CD4-positive, alpha-beta T cell (primary cell): ENCODE measurements at regions not wholly inside any gene's neighbourhood (a gene's known extent, or its start where the extent isn't known, plus 50 kb on each side); places are given as distances from the start of the nearest gene placed in this dataset.

Source experiments
- ATAC-seq: fragments of 200-7000 bp; cut with Tn5 transposase; one replicate; pipeline ENCODE4 v1.10.0; 2022; ENCODE audit warnings: mild to moderate bottlenecking; ENCODE audit not compliant: poor library complexity
- CTCF ChIA-PET: fragments of 350-600 bp; sonication (Branson Sonifier 250); formaldehyde crosslinking; loops from one replicate; lab custom pipeline; 2021; ENCODE audit warnings: antibody characterized with exemption, inconsistent platforms; lab: Charles Lee
- POLR2A ChIA-PET: fragments of 350-600 bp; sonication (Branson Sonifier 250); formaldehyde crosslinking; loops from one replicate; lab custom pipeline; 2021; ENCODE audit warnings: antibody characterized with exemption, inconsistent platforms; lab: Charles Lee
- DNase-seq, 14 experiments: peaks; one replicate each; pipeline ENCODE4 v3.0.0-alpha.2; 2013 to 2020; ENCODE audit warnings: mixed read lengths in 2 of 14
- H3K27ac ChIP-seq, 2 donors: one replicate each; pipeline versions ENCODE4 v1.5.1 to v1.7.0; 2013; ENCODE audit warnings: low read length in 2 of 2, low read depth in 1 of 2, mild to moderate bottlenecking in 1 of 2
- H3K27me3 ChIP-seq, 2 experiments: 1 replicate in 1 of 2; 2 replicates in 1 of 2; pipeline versions ENCODE4 v1.6.1 to v1.7.0; 2013; ENCODE audit warnings: low read length in 2 of 2, control low read depth in 1 of 2, mild to moderate bottlenecking in 1 of 2, moderate library complexity in 1 of 2; ENCODE audit not compliant: insufficient read depth in 2 of 2, control insufficient read depth in 1 of 2
- H3K36me3 ChIP-seq: one replicate; pipeline ENCODE4 v1.6.1; 2013; ENCODE audit warnings: low read length, control low read depth; ENCODE audit not compliant: insufficient read depth
- H3K4me1 ChIP-seq: one replicate; pipeline ENCODE4 v1.6.1; 2013; ENCODE audit warnings: low read length, control low read depth; ENCODE audit not compliant: insufficient read depth
- H3K4me3 ChIP-seq: one replicate; pipeline ENCODE4 v1.5.1; 2013; ENCODE audit warnings: mild to moderate bottlenecking, low read length, moderate library complexity
- H3K9me3 ChIP-seq, 2 experiments: 1 replicate in 1 of 2; 2 replicates in 1 of 2; pipeline versions ENCODE4 v1.6.1 to v1.7.0; 2013; ENCODE audit warnings: low read length in 2 of 2, mild to moderate bottlenecking in 2 of 2, control low read depth in 1 of 2, moderate library complexity in 1 of 2; ENCODE audit not compliant: control insufficient read depth in 1 of 2, insufficient read depth in 1 of 2
- H3K27ac Mint-ChIP-seq: one replicate; pipeline ENCODE4 v1.8.0; 2020; ENCODE audit warnings: mixed read lengths
- H3K27me3 Mint-ChIP-seq: one replicate; pipeline ENCODE4 v1.8.0; 2021; ENCODE audit warnings: mixed read lengths
- H3K36me3 Mint-ChIP-seq: one replicate; pipeline ENCODE4 v1.8.0; 2021; ENCODE audit warnings: low read depth, mixed read lengths
- H3K4me1 Mint-ChIP-seq: one replicate; pipeline ENCODE4 v1.8.0; 2021; ENCODE audit warnings: low read depth, mixed read lengths
- H3K4me3 Mint-ChIP-seq: one replicate; pipeline ENCODE4 v1.8.0; 2020; ENCODE audit warnings: mild to moderate bottlenecking, mixed read lengths
- H3K9me3 Mint-ChIP-seq: one replicate; pipeline ENCODE4 v1.8.0; 2020; ENCODE audit warnings: mixed read lengths
- intact Hi-C, 2 experiments: fragments of 100-400 bp; cut with DNase I in 1 of 2; cut with micrococcal nuclease in 1 of 2; formaldehyde crosslinking; loops; one replicate each; pipeline versions ENCODE4 v1.15.1 to v1.9.0; 2023 to 2025; cut with DNase I, micrococcal nuclease
- TF ChIP-seq, protein P1 (sequence below): fragments of 200-600 bp; IDR thresholded peaks from one replicate; pipeline ENCODE4 v1.8.0; 2022; ENCODE audit warnings: antibody characterized with exemption, mild to moderate bottlenecking

DNA sequence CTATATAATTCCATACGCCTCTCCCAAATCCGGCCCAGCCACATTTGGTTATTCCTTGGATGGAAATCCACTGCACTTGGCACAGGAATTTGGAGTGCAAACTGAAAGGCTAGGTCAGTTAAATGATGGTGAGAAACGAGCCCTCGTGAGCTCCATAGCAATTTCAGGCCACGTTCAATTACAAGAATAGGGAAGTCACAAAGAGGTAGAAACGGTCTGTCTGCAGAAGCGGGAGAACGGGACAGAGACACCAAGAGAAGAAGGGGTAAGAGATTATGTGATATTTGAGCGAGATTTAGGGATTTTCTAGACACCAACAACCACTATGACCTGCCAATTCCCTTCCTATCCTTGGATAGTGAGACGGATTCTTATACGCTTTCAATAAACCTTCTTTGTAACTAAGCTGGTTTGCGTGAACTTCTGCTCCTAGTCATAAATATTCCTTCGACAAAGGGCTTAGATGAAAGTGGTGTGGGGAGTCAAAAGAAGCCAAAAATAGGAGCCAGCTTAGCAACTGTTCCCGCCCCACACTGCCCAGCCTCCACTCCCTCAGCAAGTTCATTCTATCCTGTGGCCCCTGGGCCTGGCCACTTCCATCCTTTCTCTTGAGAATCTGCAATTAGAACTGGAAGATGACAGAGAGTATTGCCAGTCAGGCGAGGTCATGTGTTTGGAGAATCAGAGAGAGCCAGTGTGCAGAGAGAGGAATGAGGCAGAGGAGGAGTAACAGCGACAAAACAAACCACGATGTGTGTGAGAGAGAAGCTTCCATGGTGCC, 118.4 kb downstream of the ZNF608 start:
- Mint-ChIP-seq H3K27me3 (peaks cover 69% of the 10 kb centered on the region), H3K4me3 (no peak overlapping the region), H3K9me3 (no peaks in the 10 kb centered on the region), H3K27ac (no peak overlapping the region), H3K36me3 (no peaks in the 10 kb centered on the region), H3K4me1 (no peaks in the 10 kb centered on the region)
- TF ChIP-seq, protein P1, sequence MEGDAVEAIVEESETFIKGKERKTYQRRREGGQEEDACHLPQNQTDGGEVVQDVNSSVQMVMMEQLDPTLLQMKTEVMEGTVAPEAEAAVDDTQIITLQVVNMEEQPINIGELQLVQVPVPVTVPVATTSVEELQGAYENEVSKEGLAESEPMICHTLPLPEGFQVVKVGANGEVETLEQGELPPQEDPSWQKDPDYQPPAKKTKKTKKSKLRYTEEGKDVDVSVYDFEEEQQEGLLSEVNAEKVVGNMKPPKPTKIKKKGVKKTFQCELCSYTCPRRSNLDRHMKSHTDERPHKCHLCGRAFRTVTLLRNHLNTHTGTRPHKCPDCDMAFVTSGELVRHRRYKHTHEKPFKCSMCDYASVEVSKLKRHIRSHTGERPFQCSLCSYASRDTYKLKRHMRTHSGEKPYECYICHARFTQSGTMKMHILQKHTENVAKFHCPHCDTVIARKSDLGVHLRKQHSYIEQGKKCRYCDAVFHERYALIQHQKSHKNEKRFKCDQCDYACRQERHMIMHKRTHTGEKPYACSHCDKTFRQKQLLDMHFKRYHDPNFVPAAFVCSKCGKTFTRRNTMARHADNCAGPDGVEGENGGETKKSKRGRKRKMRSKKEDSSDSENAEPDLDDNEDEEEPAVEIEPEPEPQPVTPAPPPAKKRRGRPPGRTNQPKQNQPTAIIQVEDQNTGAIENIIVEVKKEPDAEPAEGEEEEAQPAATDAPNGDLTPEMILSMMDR: no peak
- ChIA-PET POLR2A (no interaction called here), CTCF (interaction anchor here (0.6 kb wide), 1 partner anchor 52 kb away, joined by 3 read pairs; no protein-coding TSS in a partner anchor)
- no peak overlapping the region for H3K27ac ChIP-seq
- no peaks in the 10 kb centered on the region for H3K36me3 ChIP-seq
- H3K4me3 ChIP-seq: no peak overlapping the region
- H3K9me3 ChIP-seq: peaks cover 0 to 13% of the 10 kb centered on the region in 2 experiments
- no peak for ATAC-seq
- intact Hi-C loops: no loop called here
- no peaks in the 10 kb centered on the region for H3K4me1 ChIP-seq
- no peak for DNase-seq
- no peaks in the 10 kb centered on the region for H3K27me3 ChIP-seq

DNA sequence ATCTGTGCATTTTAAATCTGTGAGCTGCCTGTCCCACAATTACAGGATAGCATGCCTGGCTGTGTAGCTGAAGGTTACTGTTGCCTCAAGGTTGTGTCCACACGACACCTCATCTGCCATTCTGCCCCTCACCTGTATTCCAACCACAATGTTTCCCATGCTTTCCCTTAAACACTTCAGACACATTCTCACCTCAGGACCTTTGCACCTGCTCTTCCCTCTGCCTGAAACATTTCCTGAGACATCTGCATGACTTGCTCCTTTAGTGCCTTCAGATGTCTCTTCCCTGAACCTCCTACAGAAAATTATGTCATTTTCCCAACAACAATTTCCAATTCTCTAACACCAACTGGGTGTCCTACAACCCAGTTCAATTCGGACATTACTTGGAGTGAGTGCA, 120.4 kb downstream of the ZNF608 start:
- Mint-ChIP-seq H3K4me3 (no peak overlapping the region), H3K27ac (no peak overlapping the region), H3K4me1 (no peaks in the 10 kb centered on the region), H3K27me3 (peaks cover 61% of the 10 kb centered on the region), H3K9me3 (no peaks in the 10 kb centered on the region), H3K36me3 (no peaks in the 10 kb centered on the region)
- ATAC-seq: no peak
- no peak overlapping the region for H3K27ac ChIP-seq
- no peaks in the 10 kb centered on the region for H3K36me3 ChIP-seq
- TF ChIP-seq, protein P1: no peak
- DNase-seq: no peak
- POLR2A ChIA-PET: no interaction called here
- peaks cover 0 to 13% of the 10 kb centered on the region in 2 experiments for H3K9me3 ChIP-seq
- intact Hi-C loops: no loop called here
- CTCF ChIA-PET: no interaction called here
- no peak overlapping the region for H3K4me3 ChIP-seq
- no peaks in the 10 kb centered on the region for H3K4me1 ChIP-seq
- H3K27me3 ChIP-seq: no peaks in the 10 kb centered on the region

DNA sequence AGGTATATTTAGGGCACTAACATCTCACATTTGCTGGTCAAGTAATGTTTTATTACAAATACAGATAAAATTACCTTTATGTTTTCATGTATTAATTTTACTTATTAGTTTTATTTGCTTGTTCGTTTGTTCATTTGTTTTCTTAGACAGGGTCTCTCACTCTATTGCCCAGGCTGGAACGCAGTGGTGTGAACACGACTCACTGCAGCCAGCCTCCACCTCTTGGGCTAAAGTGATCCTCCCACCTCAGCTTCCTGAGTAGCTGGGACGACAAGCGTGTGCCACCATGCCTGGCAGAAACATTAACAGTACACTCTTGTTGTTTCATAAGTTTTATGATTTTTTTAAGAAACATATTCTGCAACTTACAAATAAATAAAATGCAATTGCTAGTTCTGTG, 123.2 kb downstream of the ZNF608 start:
- no peaks in the 10 kb centered on the region for H3K27me3 ChIP-seq
- Mint-ChIP-seq H3K27ac (no peak overlapping the region), H3K36me3 (no peaks in the 10 kb centered on the region), H3K9me3 (no peaks in the 10 kb centered on the region), H3K27me3 (peaks cover 50% of the 10 kb centered on the region), H3K4me3 (no peak overlapping the region), H3K4me1 (no peaks in the 10 kb centered on the region)
- TF ChIP-seq, protein P1: no peak
- CTCF ChIA-PET: interaction anchor here (0.6 kb wide), 1 partner anchor 62 kb away, joined by 6 read pairs; no protein-coding TSS in a partner anchor
- no peaks in the 10 kb centered on the region for H3K9me3 ChIP-seq
- H3K27ac ChIP-seq: no peak overlapping the region
- no peak overlapping the region for H3K4me3 ChIP-seq
- H3K36me3 ChIP-seq: no peaks in the 10 kb centered on the region
- DNase-seq (no peak), ATAC-seq (no peak)
- intact Hi-C loops: no loop called here
- POLR2A ChIA-PET: no interaction called here
- H3K4me1 ChIP-seq: no peaks in the 10 kb centered on the region
